Endothelial cell of umbilical vein (primary cell): ENCODE measurements at regions not wholly inside any gene's neighbourhood (a gene's known extent, or its start where the extent isn't known, plus 50 kb on each side); places are given as distances from the start of the nearest gene placed in this dataset.

ENCODE experiments used
- BruUV-seq: library from RNA; stranded (reverse); fragments of 400-500 nt; replicated peaks from 2 replicates; lab custom pipeline; 2021; lab: Mats Ljungman, UMichigan
- CTCF ChIA-PET: fragments of 300-600, 350-600 bp; sonication (Branson Sonifier 250); formaldehyde crosslinking; loops from one replicate; lab custom pipeline; 2021; ENCODE audit warnings: antibody characterized with exemption, inconsistent platforms; lab: Charles Lee
- POLR2A ChIA-PET: fragments of 300-600, 350-600 bp; sonication (Branson Sonifier 250); formaldehyde crosslinking; loops from one replicate; lab custom pipeline; 2021; ENCODE audit warnings: antibody characterized with exemption, inconsistent platforms; lab: Charles Lee
- DNase-seq: peaks from one replicate; pipeline ENCODE4 v3.0.0-alpha.2; 2011; ENCODE audit warnings: low read depth, low spot score
- FAIRE-seq: peaks from 2 replicates; lab custom pipeline; 2011; peaks lifted over from hg19 to GRCh38; lab: Jason Lieb, UNC
- H2AFZ ChIP-seq: 2 replicates; pipeline ENCODE4 v1.6.0; 2012; ENCODE audit warnings: low read depth, low read length, control low read depth, inconsistent platforms
- H3K27ac ChIP-seq: 2 replicates; pipeline ENCODE4 v1.5.1; 2011; ENCODE audit warnings: low read depth, mild to moderate bottlenecking, control low read depth, low read length, moderate library complexity; ENCODE audit not compliant: insufficient read depth
- H3K27me3 ChIP-seq, 2 experiments: 2 replicates each; pipeline versions ENCODE4 v1.6.0 to v1.6.1; 2011; ENCODE audit warnings: low read length in 2 of 2, mixed read lengths in 1 of 2; ENCODE audit not compliant: control insufficient read depth in 2 of 2, insufficient read depth in 2 of 2
- H3K36me3 ChIP-seq, 2 experiments: 2 replicates in 1 of 2; 3 replicates in 1 of 2; pipeline ENCODE4 v1.5.1; 2011; ENCODE audit warnings: low read length in 2 of 2, mild to moderate bottlenecking in 1 of 2, moderate library complexity in 1 of 2; ENCODE audit not compliant: control insufficient read depth in 2 of 2, insufficient read depth in 2 of 2; ENCODE audit errors: extremely low read depth in 1 of 2
- H3K4me1 ChIP-seq: 3 replicates; pipeline ENCODE4 v1.5.1; 2011; ENCODE audit warnings: mild to moderate bottlenecking, low read length; ENCODE audit not compliant: control insufficient read depth, insufficient read depth; ENCODE audit errors: extremely low read depth
- H3K4me2 ChIP-seq: 2 replicates; pipeline ENCODE4 v1.6.1; 2011; ENCODE audit warnings: low read length, control low read depth, mixed read lengths; ENCODE audit not compliant: insufficient read depth
- H3K4me3 ChIP-seq, 3 experiments: fragments of 200-600 bp in 1 of 3; sonication (generic), shearing (Covaris generic) in 1 of 3; replicated peaks in 1 of 3; 2 replicates each; pipeline ENCODE4 v1.5.1; 2011 to 2016; ENCODE audit warnings: control low read depth in 3 of 3, low read length in 3 of 3, mild to moderate bottlenecking in 2 of 3, inconsistent platforms in 1 of 3, low read depth in 1 of 3, moderate library complexity in 1 of 3; ENCODE audit not compliant: insufficient read depth in 1 of 3
- H3K79me2 ChIP-seq: 2 replicates; pipeline ENCODE4 v1.6.0; 2012; ENCODE audit warnings: low read length, inconsistent platforms; ENCODE audit not compliant: control insufficient read depth, insufficient read depth
- H3K9ac ChIP-seq: replicated peaks from 2 replicates; pipeline ENCODE3; 2011; ENCODE audit warnings: low read length, control low read depth; ENCODE audit not compliant: insufficient read depth; ENCODE audit errors: extremely low read depth
- H3K9me1 ChIP-seq: replicated peaks from 3 replicates; pipeline ENCODE4 v1.6.0; 2011; ENCODE audit warnings: mild to moderate bottlenecking, low read length; ENCODE audit not compliant: control insufficient read depth, insufficient read depth; ENCODE audit errors: extremely low read depth
- H3K9me3 ChIP-seq: replicated peaks from 2 replicates; pipeline ENCODE4 v1.5.1; 2012; ENCODE audit warnings: low read length, inconsistent platforms; ENCODE audit not compliant: control insufficient read depth, insufficient read depth
- H4K20me1 ChIP-seq: replicated peaks from 2 replicates; pipeline ENCODE3; 2011; ENCODE audit warnings: mild to moderate bottlenecking, low read length; ENCODE audit not compliant: control insufficient read depth, insufficient read depth; ENCODE audit errors: extremely low read depth
- EZH2 ChIP-seq: IDR thresholded peaks from 2 replicates; pipeline ENCODE4 v1.6.1; 2012; ENCODE audit warnings: borderline replicate concordance, low read depth, mild to moderate bottlenecking, moderate library complexity, low read length, inconsistent platforms; ENCODE audit not compliant: severe bottlenecking
- FOS ChIP-seq: IDR thresholded peaks from 2 replicates; pipeline ENCODE4 v1.6.1; 2011; ENCODE audit warnings: mild to moderate bottlenecking, low read length, moderate library complexity, borderline replicate concordance; ENCODE audit not compliant: insufficient read depth
- GATA2 ChIP-seq: IDR thresholded peaks from 2 replicates; pipeline ENCODE4 v1.7.0; 2011; ENCODE audit warnings: low read depth, mild to moderate bottlenecking, moderate library complexity, mixed read lengths, low read length; ENCODE audit not compliant: insufficient read length, insufficient read depth
- JUN ChIP-seq: IDR thresholded peaks from 2 replicates; pipeline ENCODE4 v1.6.1; 2011; ENCODE audit warnings: borderline replicate concordance, low read depth; ENCODE audit not compliant: insufficient read length, insufficient read depth
- MYC ChIP-seq: IDR thresholded peaks from one replicate; pipeline ENCODE4 v1.6.1; 2011; ENCODE audit warnings: mild to moderate bottlenecking, low read depth, low read length
- POLR2A ChIP-seq: IDR thresholded peaks from 2 replicates; pipeline ENCODE4 v1.6.1; 2012; ENCODE audit warnings: low read depth, mild to moderate bottlenecking, control low read depth, low read length
- POLR2AphosphoS5 ChIP-seq: IDR thresholded peaks from 2 replicates; pipeline ENCODE4 v1.6.1; 2012; ENCODE audit warnings: low read depth, mild to moderate bottlenecking, control low read depth, low read length, moderate library complexity; ENCODE audit not compliant: insufficient read depth
- dilution Hi-C: fragments of 300-500 bp; cut with MboI; formaldehyde crosslinking; loops from one replicate; pipeline ENCODE4 v1.15.0; 2019; ENCODE audit warnings: low sequenced_read_pairs; ENCODE audit not compliant: extremely low pct_ligation_motif_present
- intact Hi-C: fragments of 100-400 bp; cut with micrococcal nuclease; formaldehyde crosslinking; loops from one replicate; pipeline ENCODE4 v1.10.0; 2022
- TF ChIP-seq, protein P1 (sequence below), 2 donors: IDR thresholded peaks; 1 replicate in 1 of 2; 2 replicates in 1 of 2; pipeline ENCODE4 v1.5.1; 2011; ENCODE audit warnings: low read length in 2 of 2, mild to moderate bottlenecking in 2 of 2, moderate library complexity in 2 of 2, control low read depth in 1 of 2, inconsistent platforms in 1 of 2, low read depth in 1 of 2; ENCODE audit not compliant: insufficient read depth in 1 of 2; ENCODE audit errors: extremely low read depth in 1 of 2
- TF ChIP-seq, protein P2 (sequence below): IDR thresholded peaks from 2 replicates; pipeline ENCODE4 v1.6.1; 2011; ENCODE audit not compliant: insufficient read depth, insufficient read length

DNA sequence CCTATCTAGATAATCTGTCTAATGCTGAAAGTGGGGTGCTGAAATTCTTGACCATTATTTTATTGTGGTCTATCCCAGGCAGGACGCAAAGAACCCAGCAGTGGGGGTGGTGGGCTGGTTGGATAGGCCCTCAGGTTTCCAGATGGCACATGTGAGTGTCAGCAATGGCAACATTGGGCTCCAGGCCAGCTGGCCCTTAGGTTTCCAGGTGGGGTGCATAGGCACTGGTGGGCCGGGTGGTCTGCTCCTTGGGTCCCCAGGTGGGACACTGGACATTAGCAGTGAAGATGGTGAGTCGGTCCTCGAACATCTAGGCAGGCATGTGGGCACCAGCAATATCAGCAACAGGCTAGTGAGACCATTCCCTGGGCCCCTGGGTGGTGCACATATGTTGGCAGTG lies 680.3 kb upstream of the ACVR2A start:
- H4K20me1 ChIP-seq: no peaks in the 10 kb centered on the region
- CTCF ChIA-PET: no interaction called here
- no peak overlapping the region for H3K9ac ChIP-seq
- H3K27me3 ChIP-seq: no peaks in the 10 kb centered on the region
- no peak overlapping the region for H2AFZ ChIP-seq
- H3K4me1 ChIP-seq: no peaks in the 10 kb centered on the region
- dilution Hi-C loops (no loop called here), intact Hi-C loops (no loop called here)
- no peak overlapping the region for H3K27ac ChIP-seq
- TF ChIP-seq, protein P1, sequence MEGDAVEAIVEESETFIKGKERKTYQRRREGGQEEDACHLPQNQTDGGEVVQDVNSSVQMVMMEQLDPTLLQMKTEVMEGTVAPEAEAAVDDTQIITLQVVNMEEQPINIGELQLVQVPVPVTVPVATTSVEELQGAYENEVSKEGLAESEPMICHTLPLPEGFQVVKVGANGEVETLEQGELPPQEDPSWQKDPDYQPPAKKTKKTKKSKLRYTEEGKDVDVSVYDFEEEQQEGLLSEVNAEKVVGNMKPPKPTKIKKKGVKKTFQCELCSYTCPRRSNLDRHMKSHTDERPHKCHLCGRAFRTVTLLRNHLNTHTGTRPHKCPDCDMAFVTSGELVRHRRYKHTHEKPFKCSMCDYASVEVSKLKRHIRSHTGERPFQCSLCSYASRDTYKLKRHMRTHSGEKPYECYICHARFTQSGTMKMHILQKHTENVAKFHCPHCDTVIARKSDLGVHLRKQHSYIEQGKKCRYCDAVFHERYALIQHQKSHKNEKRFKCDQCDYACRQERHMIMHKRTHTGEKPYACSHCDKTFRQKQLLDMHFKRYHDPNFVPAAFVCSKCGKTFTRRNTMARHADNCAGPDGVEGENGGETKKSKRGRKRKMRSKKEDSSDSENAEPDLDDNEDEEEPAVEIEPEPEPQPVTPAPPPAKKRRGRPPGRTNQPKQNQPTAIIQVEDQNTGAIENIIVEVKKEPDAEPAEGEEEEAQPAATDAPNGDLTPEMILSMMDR (IDR thresholded peaks at IDR 0.05; ENCODE audit: extremely low read depth in 1 of 2, insufficient read depth in 1 of 2, low read depth in 1 of 2, low read length in 2 of 2): no peak
- TF ChIP-seq MYC (no peak), POLR2A (no peak), EZH2 (no peak), POLR2AphosphoS5 (no peak), FOS (no peak), JUN (no peak), GATA2 (no peak)
- TF ChIP-seq, protein P2, sequence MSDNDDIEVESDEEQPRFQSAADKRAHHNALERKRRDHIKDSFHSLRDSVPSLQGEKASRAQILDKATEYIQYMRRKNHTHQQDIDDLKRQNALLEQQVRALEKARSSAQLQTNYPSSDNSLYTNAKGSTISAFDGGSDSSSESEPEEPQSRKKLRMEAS: no peak
- POLR2A ChIA-PET: no interaction called here
- no peaks in the 10 kb centered on the region for H3K9me1 ChIP-seq
- FAIRE-seq (no peak), DNase-seq (no peak)
- no TSS peak for BruUV-seq
- H3K9me3 ChIP-seq: no peaks in the 10 kb centered on the region
- H3K36me3 ChIP-seq: no peaks in the 10 kb centered on the region
- H3K79me2 ChIP-seq: no peaks in the 10 kb centered on the region
- H3K4me2 ChIP-seq: no peak overlapping the region
- H3K4me3 ChIP-seq: no peak overlapping the region
